ENCODE measurements at regions not wholly inside any gene's neighbourhood (a gene's known extent, or its start where the extent isn't known, plus 50 kb on each side); places are given as distances from the start of the nearest gene placed in this dataset.

- 43% methylated on average over 2 of the region's 2 CpGs for WGBS (ENCODE audit: low lambda C conversion rate)
- in situ Hi-C loops (cut with HindIII; ENCODE audit: extremely low pct_ligation_motif_present, low pct_unique_long_range_greater_than_20kb): no loop called here
- TF ChIP-seq PITX1 (CRISPR knock-in tag; IDR thresholded peaks at IDR 0.05) (no peak), ZSCAN12 (CRISPR knock-in tag; IDR thresholded peaks at IDR 0.05) (no peak), CENPX (CRISPR knock-in tag; IDR thresholded peaks at IDR 0.05) (no peak), FOXA3 (CRISPR knock-in tag; IDR thresholded peaks at IDR 0.05) (no peak), ZNF781 (CRISPR knock-in tag; IDR thresholded peaks at IDR 0.05; ENCODE audit: borderline replicate concordance, not compliant biosample characterization) (no peak), MTF2 (CRISPR knock-in tag; IDR thresholded peaks at IDR 0.05; ENCODE audit: borderline replicate concordance) (no peak)
- Histone ChIP-seq H3K79me2 (ENCODE audit: insufficient read depth, low read length) (no peaks in the 10 kb centered on the region), H3K27me3 (ENCODE audit: control insufficient read depth in 1 of 2, insufficient read depth in 2 of 2, low read length in 2 of 2) (no peaks in the 10 kb centered on the region; a peak in 1 of 5 replicates), H4K20me1 (ENCODE audit: insufficient read depth, low read length) (no peaks in the 10 kb centered on the region), H3K27ac (ENCODE audit: extremely low read length, insufficient read depth, low read length) (no peak overlapping the region), H3K36me3 (replicated peaks in 1 of 2; ENCODE audit: control insufficient read depth in 1 of 2, insufficient read depth in 2 of 2, low read length in 2 of 2) (no peaks in the 10 kb centered on the region), H3K9me3 (ENCODE audit: low read length) (no peaks in the 10 kb centered on the region), H3K4me1 (ENCODE audit: insufficient read depth, low read length) (no peaks in the 10 kb centered on the region), H3K4me2 (ENCODE audit: low read depth, low read length) (no peak overlapping the region), H3K9ac (ENCODE audit: insufficient read depth, low read depth, low read length) (no peak overlapping the region), H2AFZ (ENCODE audit: low read length) (no peak overlapping the region), H3K4me3 (replicated peaks in 1 of 3; ENCODE audit: insufficient read depth in 1 of 3, low read depth in 2 of 3, low read length in 3 of 3) (no peak overlapping the region)
- POLR2A ChIA-PET: no interaction called here
- ATAC-seq: no peak
- intact Hi-C loops (cut with micrococcal nuclease; ENCODE audit: unreplicated experiment): no loop called here
- FAIRE-seq: no peak
- CTCF ChIA-PET (ENCODE audit: low intra/inter-chr PET ratio, low total read pairs): no interaction called here
- BruUV-seq (replicated peaks): no TSS peak
- no peak for DNase-seq (ENCODE audit: low spot score)
Measured at GRCh38 chr5:68891718-68892117, 202.1 kb upstream of the SLC30A5 start.

GRCh38 chr5:68894673-68895072 is 199.1 kb upstream of the SLC30A5 start:
- Histone ChIP-seq H3K9ac (ENCODE audit: insufficient read depth, low read depth, low read length) (no peak overlapping the region), H3K9me3 (ENCODE audit: low read length) (no peaks in the 10 kb centered on the region), H3K27me3 (ENCODE audit: control insufficient read depth in 1 of 2, insufficient read depth in 2 of 2, low read length in 2 of 2) (no peaks in the 10 kb centered on the region; a peak in 1 of 5 replicates), H2AFZ (ENCODE audit: low read length) (no peak overlapping the region), H3K4me3 (replicated peaks in 1 of 3; ENCODE audit: insufficient read depth in 1 of 3, low read depth in 2 of 3, low read length in 3 of 3) (no peak overlapping the region), H3K4me2 (ENCODE audit: low read depth, low read length) (no peak overlapping the region), H3K27ac (ENCODE audit: extremely low read length, insufficient read depth, low read length) (no peak overlapping the region), H3K79me2 (ENCODE audit: insufficient read depth, low read length) (no peaks in the 10 kb centered on the region), H3K4me1 (ENCODE audit: insufficient read depth, low read length) (no peaks in the 10 kb centered on the region), H4K20me1 (ENCODE audit: insufficient read depth, low read length) (no peaks in the 10 kb centered on the region), H3K36me3 (replicated peaks in 1 of 2; ENCODE audit: control insufficient read depth in 1 of 2, insufficient read depth in 2 of 2, low read length in 2 of 2) (no peaks in the 10 kb centered on the region)
- in situ Hi-C loops (cut with HindIII; ENCODE audit: extremely low pct_ligation_motif_present, low pct_unique_long_range_greater_than_20kb) (no loop called here), intact Hi-C loops (cut with micrococcal nuclease; ENCODE audit: unreplicated experiment) (no loop called here)
- BruUV-seq (replicated peaks): no TSS peak
- 1% methylated on average over 3 of the region's 3 CpGs for WGBS (ENCODE audit: low lambda C conversion rate)
- TF ChIP-seq ZNF530 (CRISPR knock-in tag; IDR thresholded peaks at IDR 0.05; ENCODE audit: low read depth): no peak
- no peak for TF ChIP-seq ZNF598 (CRISPR knock-in tag; IDR thresholded peaks at IDR 0.05; ENCODE audit: borderline replicate concordance)
- no peak for TF ChIP-seq WIZ (CRISPR knock-in tag; IDR thresholded peaks at IDR 0.05)
- no peak for TF ChIP-seq U2AF1 (optimal IDR thresholded peaks at IDR 0.05; ENCODE audit: low read depth, low read length)
- no peak for TF ChIP-seq MZF1 (CRISPR knock-in tag; IDR thresholded peaks at IDR 0.05; ENCODE audit: borderline replicate concordance)
- no peak for TF ChIP-seq ZNF496 (CRISPR knock-in tag; IDR thresholded peaks at IDR 0.05; ENCODE audit: insufficient replicate concordance)
- TF ChIP-seq XBP1 (CRISPR knock-in tag; IDR thresholded peaks at IDR 0.05): no peak
- ATAC-seq (no peak), DNase-seq (ENCODE audit: low spot score) (no peak), FAIRE-seq (no peak)
- CTCF ChIA-PET (ENCODE audit: low intra/inter-chr PET ratio, low total read pairs): no interaction called here
- POLR2A ChIA-PET: no interaction called here

Measured in HepG2 (cell line).